NOMO-1 (cell line): ENCODE measurements at regions not wholly inside any gene's neighbourhood (a gene's known extent, or its start where the extent isn't known, plus 50 kb on each side); places are given as distances from the start of the nearest gene placed in this dataset.
"Not testable (repeated sequence)": the region's sequence is repeated elsewhere in the genome, so short reads cannot be mapped to it uniquely, and the experiment has no call there.

Experiments used
- DNase-seq, 2 experiments: peaks; one replicate each; lab custom pipeline; 2025; ENCODE audit not compliant: unreplicated experiment in 2 of 2; lab: John Stamatoyannopoulos, UW

GRCh38 chr4:141340458-141340857 lies 119.8 kb downstream of the ZNF330 start:
- no peak for DNase-seq

- peak in 1 of 2 experiments; percentile 22 for DNase-seq
Measured at GRCh38 chr4:141346144-141346543, 125.4 kb downstream of the ZNF330 start.

- DNase-seq: no peak
Measured at GRCh38 chr4:141347684-141348083, 127.0 kb downstream of the ZNF330 start.

- DNase-seq: peak; percentile 33 to 72
Measured at GRCh38 chr4:141348125-141348524, 127.4 kb downstream of the ZNF330 start.

- peak; percentile 0 to 44 for DNase-seq
Measured at GRCh38 chr4:141348573-141348972, 127.9 kb downstream of the ZNF330 start.

GRCh38 chr4:141349236-141349635 lies 128.5 kb downstream of the ZNF330 start:
- DNase-seq: no peak

- no peak for DNase-seq
Measured at GRCh38 chr4:141350122-141350905, 129.6 kb downstream of the ZNF330 start.

- peak in 1 of 2 experiments; percentile 15 for DNase-seq
Measured at GRCh38 chr4:141352331-141352730, 131.6 kb downstream of the ZNF330 start.

GRCh38 chr4:141352909-141353525 lies 132.3 kb downstream of the ZNF330 start:
- DNase-seq: peak; percentile 28 to 74

- no peak for DNase-seq
Measured at GRCh38 chr4:141356321-141356962, 135.7 kb downstream of the ZNF330 start.

GRCh38 chr4:141356963-141357335 lies 136.3 kb downstream of the ZNF330 start:
- DNase-seq: no peak

- not testable (repeated sequence) for DNase-seq
Measured at GRCh38 chr4:141368241-141368640, 147.5 kb downstream of the ZNF330 start.

GRCh38 chr4:141371206-141371605 lies 150.5 kb downstream of the ZNF330 start:
- no peak for DNase-seq

- no peak for DNase-seq
Measured at GRCh38 chr4:141375855-141376254, 155.2 kb downstream of the ZNF330 start.

GRCh38 chr4:141376769-141377168 lies 156.1 kb downstream of the ZNF330 start:
- DNase-seq: no peak

- no peak for DNase-seq
Measured at GRCh38 chr4:141387299-141387698, 166.6 kb downstream of the ZNF330 start.

GRCh38 chr4:141388481-141388880 lies 167.8 kb downstream of the ZNF330 start:
- no peak for DNase-seq

- no peak for DNase-seq
Measured at GRCh38 chr4:141389649-141390048, 169.0 kb downstream of the ZNF330 start.

- DNase-seq: no peak
Measured at GRCh38 chr4:141390571-141390970, 169.9 kb downstream of the ZNF330 start.

GRCh38 chr4:141391293-141391692 lies 170.6 kb downstream of the ZNF330 start:
- DNase-seq: no peak

GRCh38 chr4:141391771-141392170 lies 171.1 kb downstream of the ZNF330 start:
- no peak for DNase-seq
